K562 (cell line): ENCODE measurements at regions not wholly inside any gene's neighbourhood (a gene's known extent, or its start where the extent isn't known, plus 50 kb on each side); places are given as distances from the start of the nearest gene placed in this dataset.

Experiments
- ATAC-seq: fragments of 200-7000 bp; cut with Tn5 transposase; 3 replicates; pipeline ENCODE4 v1.9.1; 2020; ENCODE audit warnings: moderate library complexity
- BruUV-seq: library from RNA; stranded (reverse); fragments of 400-500 nt; replicated peaks from 2 replicates; lab custom pipeline; 2021; lab: Mats Ljungman, UMichigan
- CTCF ChIA-PET: fragments of 300-600 bp; formaldehyde crosslinking; extraction: SDS; loops from one replicate; lab custom pipeline; 2021; ENCODE audit warnings: low intra/inter-chr PET ratio; lab: Yijun Ruan, JAX
- POLR2A ChIA-PET: fragments of 300-600, 350-650 bp; sonication (Branson Sonifier 250); formaldehyde crosslinking; extraction: SDS; loops from one replicate; lab custom pipeline; 2021; ENCODE audit warnings: antibody characterized with exemption, inconsistent platforms; lab: Yijun Ruan, JAX
- DNase-seq, 4 experiments: peaks; one replicate each; pipeline versions ENCODE4 v3.0.0 to v3.0.0-alpha.2; 2011 to 2018; ENCODE audit warnings: low spot score in 3 of 4, mixed read lengths in 3 of 4; ENCODE audit errors: extremely low read depth in 1 of 4
- FAIRE-seq: peaks from 2 replicates; lab custom pipeline; 2011; peaks lifted over from hg19 to GRCh38; lab: Jason Lieb, UNC
- H2AFZ ChIP-seq: 2 replicates; pipeline ENCODE4 v1.6.0; 2011; ENCODE audit warnings: low read depth, low read length, control low read depth, inconsistent platforms
- H3K27ac ChIP-seq: fragments of 200-600 bp; 3 replicates; pipeline ENCODE4 v1.8.0; 2011; ENCODE audit warnings: low read depth, mild to moderate bottlenecking, control low read depth, inconsistent platforms, low read length, moderate library complexity, mixed read lengths; ENCODE audit errors: extremely low read depth
- H3K27me3 ChIP-seq, 2 experiments: fragments of 300-600 bp in 1 of 2; 2 replicates in 1 of 2; 3 replicates in 1 of 2; pipeline versions ENCODE4 v1.6.0 to v1.8.0; 2011; ENCODE audit warnings: inconsistent platforms in 2 of 2, low read length in 2 of 2, mild to moderate bottlenecking in 1 of 2, mixed read lengths in 1 of 2, moderate library complexity in 1 of 2; ENCODE audit not compliant: control insufficient read depth in 2 of 2, insufficient read depth in 2 of 2
- H3K36me3 ChIP-seq: fragments of 300-600 bp; 3 replicates; pipeline ENCODE4 v1.8.0; 2011; ENCODE audit warnings: mild to moderate bottlenecking, low read length, inconsistent platforms; ENCODE audit not compliant: control insufficient read depth, insufficient read depth
- H3K4me1 ChIP-seq, 2 experiments: fragments of 200-600 bp in 1 of 2; replicated peaks in 1 of 2; 2 replicates in 1 of 2; 3 replicates in 1 of 2; pipeline versions ENCODE4 v1.5.1 to v1.8.0; 2011; ENCODE audit warnings: inconsistent platforms in 2 of 2, low read length in 2 of 2, mild to moderate bottlenecking in 1 of 2, mixed read lengths in 1 of 2, moderate library complexity in 1 of 2; ENCODE audit not compliant: control insufficient read depth in 2 of 2, insufficient read depth in 2 of 2
- H3K4me2 ChIP-seq: 2 replicates; pipeline ENCODE4 v1.6.1; 2011; ENCODE audit warnings: low read length, control low read depth, inconsistent platforms, mixed read lengths; ENCODE audit not compliant: insufficient read depth
- H3K4me3 ChIP-seq: fragments of 200-600 bp; sonication (generic), shearing (Covaris generic); 2 replicates; pipeline ENCODE4 v1.5.1; 2016; ENCODE audit warnings: control low read depth, inconsistent platforms
- H3K79me2 ChIP-seq: fragments of 200-600 bp; 3 replicates; pipeline ENCODE4 v1.8.0; 2011; ENCODE audit warnings: low read length, inconsistent platforms; ENCODE audit not compliant: control insufficient read depth, insufficient read depth
- H3K9ac ChIP-seq, 2 experiments: 2 replicates each; pipeline versions ENCODE4 v1.6.0 to v1.6.1; 2011; ENCODE audit warnings: low read depth in 2 of 2, low read length in 2 of 2, control low read depth in 1 of 2, inconsistent platforms in 1 of 2, mild to moderate bottlenecking in 1 of 2, mixed read lengths in 1 of 2; ENCODE audit not compliant: insufficient read depth in 1 of 2
- H3K9me1 ChIP-seq: one replicate; pipeline ENCODE4 v1.6.0; 2011; ENCODE audit warnings: inconsistent platforms, mild to moderate bottlenecking, low read length, moderate library complexity; ENCODE audit not compliant: control insufficient read depth, insufficient read depth
- H3K9me3 ChIP-seq: replicated peaks from 2 replicates; pipeline ENCODE4 v1.5.1; 2011; ENCODE audit warnings: low read depth, low read length, inconsistent platforms; ENCODE audit not compliant: control insufficient read depth, insufficient read depth
- H4K20me1 ChIP-seq: replicated peaks from 2 replicates; pipeline ENCODE4 v1.6.1; 2011; ENCODE audit warnings: low read length, inconsistent platforms, mixed read lengths; ENCODE audit not compliant: control insufficient read depth, insufficient read depth
- CAMTA2 ChIP-seq: fragments of 250-450 bp; sonication (Bioruptor Pico); conservative IDR thresholded peaks from 2 replicates; pipeline ENCODE4 v1.5.1; 2022
- CEBPB ChIP-seq: fragments of 450-650 bp; IDR thresholded peaks from 2 replicates; pipeline ENCODE4 v1.6.1; 2016; ENCODE audit warnings: missing genetic modification characterization, missing compliant biosample characterization
- FOXK1 ChIP-seq: sonication (generic); formaldehyde crosslinking; IDR thresholded peaks from 2 replicates; pipeline ENCODE4 v1.8.0; 2022; ENCODE audit warnings: missing genetic modification reagents, mild to moderate bottlenecking, borderline replicate concordance
- HDAC3 ChIP-seq: fragments of 450-650 bp; IDR thresholded peaks from 2 replicates; pipeline ENCODE4 v1.6.1; 2018; ENCODE audit warnings: borderline replicate concordance, mild to moderate bottlenecking, moderate library complexity; ENCODE audit not compliant: partially characterized antibody
- HDAC6 ChIP-seq: IDR thresholded peaks from 2 replicates; pipeline ENCODE4 v1.6.1; 2012; ENCODE audit warnings: low read depth, mild to moderate bottlenecking, control low read depth, inconsistent platforms, low read length, moderate library complexity
- HNRNPK ChIP-seq: fragments of 200-400 bp; formaldehyde crosslinking; IDR thresholded peaks from one replicate; pipeline ENCODE4 v1.6.1; 2018; ENCODE audit warnings: mild to moderate bottlenecking, low read depth, low read length; ENCODE audit not compliant: poor library complexity, severe bottlenecking
- KLF1 ChIP-seq: fragments of 450-650 bp; IDR thresholded peaks from 2 replicates; pipeline ENCODE4 v1.6.1; 2016; ENCODE audit warnings: missing genetic modification characterization, missing compliant biosample characterization
- KLF6 ChIP-seq: fragments of 250-450 bp; sonication (Bioruptor Pico); IDR thresholded peaks from 2 replicates; pipeline ENCODE4 v1.4.0; 2020; ENCODE audit warnings: mild to moderate bottlenecking, moderate library complexity, borderline replicate concordance
- MCM7 ChIP-seq, 2 experiments: fragments of 450-650 bp; IDR thresholded peaks; 2 replicates each; pipeline ENCODE4 v1.6.1; 2016 to 2018
- MITF ChIP-seq: IDR thresholded peaks from 2 replicates; pipeline ENCODE4 v1.6.1; 2014; ENCODE audit warnings: antibody characterized with exemption
- MYNN ChIP-seq, 2 experiments: sonication (generic); formaldehyde crosslinking in 1 of 2; IDR thresholded peaks; 2 replicates each; pipeline versions ENCODE4 v1.5.0 to v1.6.1; 2016 to 2020; ENCODE audit warnings: antibody characterized with exemption in 1 of 2, missing genetic modification reagents in 1 of 2
- POLR2H ChIP-seq: IDR thresholded peaks from 2 replicates; pipeline ENCODE4 v1.6.1; 2016; ENCODE audit warnings: missing genetic modification characterization, low read depth, mild to moderate bottlenecking, control low read depth, missing compliant biosample characterization, moderate library complexity
- SREBF1 ChIP-seq: fragments of 150-350 bp; IDR thresholded peaks from 2 replicates; pipeline ENCODE4 v1.6.1; 2014; ENCODE audit warnings: antibody characterized with exemption, low read depth, low read length, borderline replicate concordance
- TCF7 ChIP-seq: sonication (generic); IDR thresholded peaks from 2 replicates; pipeline ENCODE4 v1.6.1; 2016; ENCODE audit warnings: antibody characterized with exemption, borderline replicate concordance
- ZC3H4 ChIP-seq: sonication (generic); formaldehyde crosslinking; IDR thresholded peaks from 2 replicates; pipeline ENCODE4 v1.9.0; 2021; ENCODE audit warnings: missing genetic modification reagents, borderline replicate concordance
- ZFP36 ChIP-seq: fragments of 150-350 bp; IDR thresholded peaks from 2 replicates; pipeline ENCODE4 v1.6.1; 2018; ENCODE audit warnings: low read length, low read depth; ENCODE audit not compliant: partially characterized antibody
- ZFPM2 ChIP-seq: fragments of 250-450 bp; sonication (Bioruptor Pico); IDR thresholded peaks from 2 replicates; pipeline ENCODE4 v1.5.1; 2022; ENCODE audit warnings: mild to moderate bottlenecking
- ZNF431 ChIP-seq: sonication (generic); formaldehyde crosslinking; IDR thresholded peaks from 2 replicates; pipeline ENCODE4 v1.8.0; 2022; ENCODE audit warnings: mild to moderate bottlenecking, missing genetic modification reagents
- ZNF655 ChIP-seq: fragments of 250-450 bp; sonication (Bioruptor Pico); IDR thresholded peaks from 2 replicates; pipeline ENCODE4 v1.5.0; 2021
- WGBS: fragments of 100-300 bp; shearing (Covaris generic); methylation state at CpG from one replicate; pipeline ENCODE4 v1.1.6; 2016; ENCODE audit warnings: low coverage, mixed read lengths; ENCODE audit not compliant: insufficient coverage; ENCODE audit errors: missing lambda C conversion rate; 5-methylcytosine and 5-hydroxymethylcytosine counted together
- in situ Hi-C: fragments of 300-500 bp; cut with MboI; formaldehyde crosslinking; loops from 4 replicates; pipeline ENCODE4 v1.15.0; 2018; ENCODE audit warnings: inconsistent platforms, mixed read lengths
- intact Hi-C: fragments of 100-400 bp; cut with micrococcal nuclease; formaldehyde crosslinking; loops from 2 replicates; pipeline ENCODE4 v1.14.2; 2022

- TF ChIP-seq MITF, result no peak
- TF ChIP-seq KLF6 (CRISPR knock-in tag), result no peak
- TF ChIP-seq ZC3H4 (CRISPR knock-in tag), result no peak
- no peak for TF ChIP-seq ZNF431 (CRISPR knock-in tag)
- TF ChIP-seq CAMTA2 (CRISPR knock-in tag), result no peak
- no peak for TF ChIP-seq FOXK1 (CRISPR knock-in tag)
- no peak for TF ChIP-seq MYNN (IDR thresholded peaks at IDR 0.05)
- no peak for TF ChIP-seq MYNN (CRISPR knock-in tag; IDR thresholded peaks at IDR 0.05)
- no peak for TF ChIP-seq ZFP36
- no peak for TF ChIP-seq TCF7
- TF ChIP-seq, all 486 proteins: peak for 0
These were observed 90.0 kb upstream of the STT3B start (continued) for GRCh38 chr3:31442755-31443154.

GRCh38 chr3:31444220-31445142 lies 88.2 kb upstream of the STT3B start:
- intact Hi-C loops (no loop called here), in situ Hi-C loops (no loop called here)
- Histone ChIP-seq H3K27me3 (no peaks in the 10 kb centered on the region), H3K9ac (no peak overlapping the region), H3K4me3 (no peak overlapping the region), H3K79me2 (no peaks in the 10 kb centered on the region), H3K27ac (no peak overlapping the region), H2AFZ (no peak overlapping the region; the same call in 1 of the 2 replicates), H3K36me3 (no peaks in the 10 kb centered on the region), H4K20me1 (no peaks in the 10 kb centered on the region), H3K4me2 (no peak overlapping the region), H3K9me3 (no peaks in the 10 kb centered on the region), H3K9me1 (no peaks in the 10 kb centered on the region), H3K4me1 (no peaks in the 10 kb centered on the region)
- no peak for FAIRE-seq
- BruUV-seq, result no TSS peak
- 13% methylated on average over 6 of the region's 6 CpGs for WGBS
- no peak for DNase-seq
- ChIA-PET CTCF (no interaction called here), POLR2A (interaction anchor here (0.6 to 0.9 kb wide), 2 partner anchors 11 to 82 kb away, joined by 3 read pairs; no protein-coding TSS in a partner anchor)
- ATAC-seq, result no peak
- TF ChIP-seq HNRNPK, result no peak
- TF ChIP-seq ZNF655 (CRISPR knock-in tag), result no peak
- TF ChIP-seq MCM7 (IDR thresholded peaks at IDR 0.05), result no peak
- no peak for TF ChIP-seq POLR2H
- no peak for TF ChIP-seq HDAC3
- no peak for TF ChIP-seq SREBF1
- no peak for TF ChIP-seq KLF1 (tag)
- TF ChIP-seq ZFPM2 (CRISPR knock-in tag), result no peak
- no peak for TF ChIP-seq HDAC6
- no peak for TF ChIP-seq MYNN (IDR thresholded peaks at IDR 0.05)
- no peak for TF ChIP-seq MYNN (CRISPR knock-in tag; IDR thresholded peaks at IDR 0.05)
- peak; percentile 70 for TF ChIP-seq CEBPB
